Activated CD4-positive, alpha-beta T cell treated with anti-CD3 and anti-CD28 coated beads, Interleukin-2, amount 10 ng/mL, durations not matched to agents 24 days and 14 days (primary cell): ENCODE measurements at regions not wholly inside any gene's neighbourhood (a gene's known extent, or its start where the extent isn't known, plus 50 kb on each side); places are given as distances from the start of the nearest gene placed in this dataset.
"Not testable (repeated sequence)": the region's sequence is repeated elsewhere in the genome, so short reads cannot be mapped to it uniquely, and the experiment has no call there.

Experiments used
- DNase-seq: peaks from one replicate; pipeline ENCODE4 v3.0.0; 2022
- H3K27ac Mint-ChIP-seq: one replicate; pipeline ENCODE4 v1.8.0; 2022; ENCODE audit warnings: mild to moderate bottlenecking, mixed read lengths
- H3K27me3 Mint-ChIP-seq: one replicate; pipeline ENCODE4 v1.8.0; 2022; ENCODE audit warnings: mixed read lengths
- H3K36me3 Mint-ChIP-seq: one replicate; pipeline ENCODE4 v1.8.0; 2022; ENCODE audit warnings: low read depth, mild to moderate bottlenecking, mixed read lengths
- H3K4me1 Mint-ChIP-seq: one replicate; pipeline ENCODE4 v1.8.0; 2021; ENCODE audit warnings: mixed read lengths
- H3K4me3 Mint-ChIP-seq: one replicate; pipeline ENCODE4 v1.8.0; 2022; ENCODE audit warnings: mild to moderate bottlenecking, moderate library complexity, mixed read lengths
- H3K9me3 Mint-ChIP-seq: one replicate; pipeline ENCODE4 v1.8.0; 2021; ENCODE audit warnings: mixed read lengths
- intact Hi-C: fragments of 100-400 bp; cut with micrococcal nuclease; formaldehyde crosslinking; loops from one replicate; pipeline ENCODE4 v1.15.1; 2023

DNA sequence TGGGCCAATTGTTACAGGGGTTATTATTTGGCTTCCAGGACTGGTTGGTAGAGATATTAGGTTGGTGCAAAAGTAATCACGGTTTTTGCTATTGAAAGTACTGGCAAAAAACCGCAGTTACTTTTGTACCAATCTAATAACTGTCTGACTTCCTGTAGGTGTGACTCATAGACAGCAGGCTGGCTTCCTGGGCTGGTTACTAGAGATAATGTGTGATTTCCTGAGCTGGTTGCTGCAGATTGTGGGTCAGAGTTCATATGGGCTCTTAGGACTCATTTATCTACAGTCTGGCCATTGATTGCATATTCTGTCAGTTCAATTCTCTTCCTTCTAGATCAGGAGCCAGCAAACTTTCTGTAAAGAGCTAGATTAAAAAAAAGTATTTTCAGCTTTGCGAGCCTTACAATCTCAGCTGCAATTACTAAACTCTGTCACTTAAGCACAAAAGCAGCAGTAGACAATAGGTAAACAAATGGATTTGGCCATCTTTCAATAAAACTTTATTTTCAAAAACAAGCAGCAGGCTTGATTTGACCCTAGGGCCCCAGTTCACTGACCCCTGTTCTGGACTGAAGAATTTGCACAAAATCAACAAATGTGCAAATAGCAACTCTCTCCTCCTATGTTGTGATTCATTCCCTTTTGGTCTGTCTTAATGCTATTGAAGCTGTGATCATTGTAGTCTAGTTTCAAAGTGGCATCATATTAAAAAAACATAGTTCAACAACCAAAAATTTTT, 50.8 kb upstream of the BOD1L1 start:
- H3K4me3 Mint-ChIP-seq, result no peak overlapping the region
- peaks cover 25% of the 10 kb centered on the region for H3K9me3 Mint-ChIP-seq
- H3K27ac Mint-ChIP-seq, result no peak overlapping the region
- H3K4me1 Mint-ChIP-seq, result no peaks in the 10 kb centered on the region
- DNase-seq, result no peak
- intact Hi-C loops, result no loop called here
- H3K27me3 Mint-ChIP-seq, result no peaks in the 10 kb centered on the region
- H3K36me3 Mint-ChIP-seq, result no peaks in the 10 kb centered on the region

- no peaks in the 10 kb centered on the region for H3K36me3 Mint-ChIP-seq
- H3K4me3 Mint-ChIP-seq, result no peak overlapping the region
- no peak for DNase-seq
- H3K27me3 Mint-ChIP-seq, result no peaks in the 10 kb centered on the region
- H3K27ac Mint-ChIP-seq, result no peak overlapping the region
- H3K4me1 Mint-ChIP-seq, result no peaks in the 10 kb centered on the region
- intact Hi-C loops, result no loop called here
- peaks cover 27% of the 10 kb centered on the region for H3K9me3 Mint-ChIP-seq
These were observed 54.0 kb upstream of the BOD1L1 start for GRCh38 chr4:13681570-13681969.

DNA sequence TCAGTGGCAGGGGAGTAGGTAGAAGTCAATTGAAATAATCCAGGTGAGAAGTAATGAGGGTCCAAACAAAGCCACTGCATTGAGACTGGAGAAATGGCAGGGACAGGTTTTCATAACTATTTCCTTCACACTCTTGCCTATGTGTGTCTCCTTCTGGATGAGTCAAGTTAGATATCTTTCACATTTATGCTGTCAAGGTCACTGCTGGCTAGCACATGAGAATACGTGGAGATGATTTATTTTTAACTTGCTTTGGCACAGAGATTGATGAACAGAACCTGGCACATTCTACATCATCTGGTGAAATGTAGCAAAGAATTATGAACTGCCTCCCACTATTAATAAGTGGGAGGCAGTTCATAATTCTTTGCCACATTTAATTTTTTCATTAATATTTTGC, 66.7 kb upstream of the BOD1L1 start:
- no peaks in the 10 kb centered on the region for H3K4me1 Mint-ChIP-seq
- H3K27ac Mint-ChIP-seq, result no peak overlapping the region
- intact Hi-C loops, result no loop called here
- H3K9me3 Mint-ChIP-seq, result no peaks in the 10 kb centered on the region
- no peaks in the 10 kb centered on the region for H3K27me3 Mint-ChIP-seq
- no peak for DNase-seq
- H3K36me3 Mint-ChIP-seq, result no peaks in the 10 kb centered on the region
- no peak overlapping the region for H3K4me3 Mint-ChIP-seq

DNA sequence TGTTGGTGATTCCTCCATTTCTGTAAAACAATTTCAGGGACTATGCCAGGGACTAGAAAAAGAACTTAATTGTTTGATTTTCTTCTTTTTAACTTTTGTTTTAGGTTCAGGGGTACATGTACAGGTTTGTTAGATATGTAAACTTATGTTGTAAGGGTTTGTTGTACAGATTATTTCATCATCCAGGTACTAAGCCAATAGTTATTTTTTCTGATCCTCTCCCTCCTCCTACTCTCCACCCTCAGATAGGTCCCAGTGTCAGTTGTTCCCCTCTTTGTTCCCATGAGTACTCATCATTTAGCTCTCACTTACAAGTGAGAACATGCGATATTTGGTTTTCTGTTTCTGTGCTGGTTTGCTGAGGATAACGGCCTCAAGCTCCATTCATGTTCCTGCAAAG, 70.8 kb upstream of the BOD1L1 start:
- DNase-seq, result no peak
- Mint-ChIP-seq H3K36me3 (no peaks in the 10 kb centered on the region), H3K27me3 (no peaks in the 10 kb centered on the region), H3K4me1 (no peaks in the 10 kb centered on the region), H3K27ac (no peak overlapping the region), H3K4me3 (no peak overlapping the region), H3K9me3 (no peaks in the 10 kb centered on the region)
- intact Hi-C loops, result no loop called here

DNA sequence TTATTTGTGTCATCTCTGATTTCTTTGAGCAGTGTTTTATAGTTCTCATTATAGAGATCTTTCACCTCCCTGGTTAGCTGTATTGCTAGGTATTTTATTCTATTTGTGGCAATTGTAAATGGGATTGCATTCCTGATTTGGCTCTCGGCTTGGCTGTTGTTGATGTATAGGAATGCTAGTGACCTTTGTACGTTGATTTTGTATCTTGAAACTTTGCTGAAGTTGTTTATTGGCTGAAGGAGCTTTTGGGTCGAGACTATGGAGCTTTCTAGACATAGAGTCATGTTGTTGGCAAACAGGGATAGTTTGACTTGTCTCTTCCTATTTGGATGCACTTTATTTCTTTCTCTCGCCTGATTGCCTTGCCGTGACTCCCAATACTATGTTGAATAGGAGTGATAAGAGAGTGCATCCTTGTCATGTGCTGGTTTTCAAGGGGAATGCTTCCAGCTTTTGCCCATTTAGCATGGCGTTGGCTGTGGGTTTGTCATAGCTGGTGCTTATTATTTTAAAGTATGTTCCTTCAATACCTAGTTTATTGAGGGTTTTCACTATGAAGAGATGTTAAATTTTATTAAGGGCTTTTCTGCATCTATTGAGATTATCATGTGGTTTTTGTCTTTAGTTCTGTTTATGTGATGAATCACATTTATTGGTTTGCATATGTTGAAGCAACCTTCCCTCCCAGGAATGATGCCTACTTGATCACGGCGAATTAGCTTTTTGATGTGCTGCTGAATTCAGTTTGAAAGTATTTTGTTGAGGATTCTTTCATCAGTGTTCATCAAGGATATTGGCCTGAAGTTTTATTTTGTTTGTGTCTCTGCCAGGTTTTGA, 72.7 kb upstream of the BOD1L1 start:
- no peaks in the 10 kb centered on the region for H3K9me3 Mint-ChIP-seq
- no peak overlapping the region for H3K27ac Mint-ChIP-seq
- H3K4me3 Mint-ChIP-seq, result no peak overlapping the region
- no peak for DNase-seq
- H3K4me1 Mint-ChIP-seq, result no peaks in the 10 kb centered on the region
- H3K36me3 Mint-ChIP-seq, result no peaks in the 10 kb centered on the region
- H3K27me3 Mint-ChIP-seq, result no peaks in the 10 kb centered on the region
- intact Hi-C loops, result no loop called here

DNA sequence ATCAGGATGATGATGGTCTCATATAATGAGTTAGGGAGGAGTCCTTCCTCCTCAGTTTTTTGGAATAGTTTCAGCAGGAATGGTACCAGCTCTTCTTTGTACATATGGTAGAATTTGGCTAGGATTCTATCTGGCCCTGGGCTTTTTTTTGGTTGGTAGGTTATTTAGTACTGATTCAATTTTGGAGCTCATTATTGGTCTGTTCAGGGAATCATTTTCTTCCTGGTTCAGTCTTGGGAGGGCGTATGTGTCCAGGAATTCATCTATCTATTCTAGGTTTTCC, 73.3 kb upstream of the BOD1L1 start:
- H3K4me1 Mint-ChIP-seq, H3K27me3 Mint-ChIP-seq, H3K4me3 Mint-ChIP-seq, intact Hi-C loops, H3K27ac Mint-ChIP-seq, DNase-seq, H3K36me3 Mint-ChIP-seq, H3K9me3 Mint-ChIP-seq: not testable (repeated sequence)

DNA sequence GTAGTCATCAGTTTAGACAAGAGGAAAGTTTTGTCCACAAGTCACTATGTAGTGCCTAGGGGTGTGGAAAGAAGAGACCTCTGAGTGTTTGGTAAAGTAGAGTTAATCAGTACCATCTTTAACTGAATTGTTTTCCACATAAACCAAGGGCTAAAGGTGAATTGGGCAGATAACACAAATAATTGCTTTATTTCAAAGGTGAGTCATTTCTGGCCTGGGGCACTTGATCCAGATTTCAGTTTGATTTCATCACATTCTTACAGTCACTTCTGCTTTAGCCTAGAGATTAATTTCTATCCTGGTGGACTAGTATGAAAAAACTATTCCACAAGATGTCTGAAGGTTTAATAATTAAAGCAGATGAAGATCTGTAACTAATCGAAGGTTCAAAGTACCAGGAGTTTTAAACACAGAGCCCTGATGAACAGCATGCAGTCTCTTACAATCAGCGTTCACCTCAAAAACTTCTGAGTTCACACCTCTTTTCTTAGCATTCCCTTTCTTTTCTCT, 74.5 kb upstream of the BOD1L1 start:
- intact Hi-C loops, result no loop called here
- Mint-ChIP-seq H3K36me3 (no peaks in the 10 kb centered on the region), H3K27ac (no peak overlapping the region), H3K4me1 (no peaks in the 10 kb centered on the region), H3K27me3 (no peaks in the 10 kb centered on the region), H3K9me3 (no peaks in the 10 kb centered on the region), H3K4me3 (no peak overlapping the region)
- no peak for DNase-seq

GRCh38 chr4:13703096-13703495, 75.6 kb upstream of the BOD1L1 start:
- no peak for DNase-seq
- Mint-ChIP-seq H3K9me3 (no peaks in the 10 kb centered on the region), H3K36me3 (no peaks in the 10 kb centered on the region), H3K4me3 (no peak overlapping the region), H3K27ac (no peak overlapping the region), H3K4me1 (no peaks in the 10 kb centered on the region), H3K27me3 (no peaks in the 10 kb centered on the region)
- intact Hi-C loops, result no loop called here

DNA sequence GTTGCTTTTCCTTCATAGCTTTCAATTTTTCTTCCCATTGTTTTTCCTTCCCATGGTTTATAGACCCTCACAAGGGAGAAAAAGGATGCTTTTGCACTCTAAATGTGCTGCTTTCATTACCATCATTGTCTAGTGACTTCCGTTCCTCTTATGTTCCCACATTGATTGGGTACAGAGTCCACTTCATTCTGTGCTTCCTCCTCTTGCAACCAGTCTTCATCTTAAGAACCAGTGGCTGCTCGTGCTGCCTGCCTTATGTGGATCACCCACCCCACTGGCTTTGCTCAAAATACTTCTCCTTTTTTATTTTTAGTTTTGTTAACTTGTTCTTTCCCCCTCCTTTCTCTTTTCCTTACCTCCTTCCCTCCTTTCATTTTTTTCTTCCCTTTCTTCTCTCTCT, 76.5 kb upstream of the BOD1L1 start:
- intact Hi-C loops, result no loop called here
- H3K4me1 Mint-ChIP-seq, result no peaks in the 10 kb centered on the region
- H3K36me3 Mint-ChIP-seq, result no peaks in the 10 kb centered on the region
- H3K27ac Mint-ChIP-seq, result no peak overlapping the region
- no peaks in the 10 kb centered on the region for H3K9me3 Mint-ChIP-seq
- no peaks in the 10 kb centered on the region for H3K27me3 Mint-ChIP-seq
- DNase-seq, result no peak
- H3K4me3 Mint-ChIP-seq, result no peak overlapping the region

- intact Hi-C loops, result no loop called here
- Mint-ChIP-seq H3K36me3 (no peaks in the 10 kb centered on the region), H3K9me3 (no peaks in the 10 kb centered on the region), H3K27ac (no peak overlapping the region), H3K4me1 (no peaks in the 10 kb centered on the region), H3K4me3 (no peak overlapping the region), H3K27me3 (no peaks in the 10 kb centered on the region)
- DNase-seq, result no peak
These were observed 77.2 kb upstream of the BOD1L1 start for GRCh38 chr4:13704761-13705160.

- intact Hi-C loops, result no loop called here
- no peak overlapping the region for H3K4me3 Mint-ChIP-seq
- DNase-seq, result no peak
- H3K36me3 Mint-ChIP-seq, result no peaks in the 10 kb centered on the region
- H3K27me3 Mint-ChIP-seq, result no peaks in the 10 kb centered on the region
- no peak overlapping the region for H3K27ac Mint-ChIP-seq
- no peaks in the 10 kb centered on the region for H3K9me3 Mint-ChIP-seq
- no peaks in the 10 kb centered on the region for H3K4me1 Mint-ChIP-seq
These were observed 78.1 kb upstream of the BOD1L1 start for GRCh38 chr4:13705521-13706041.

- Mint-ChIP-seq H3K36me3 (no peaks in the 10 kb centered on the region), H3K4me1 (no peaks in the 10 kb centered on the region), H3K9me3 (no peaks in the 10 kb centered on the region), H3K27ac (no peak overlapping the region), H3K4me3 (no peak overlapping the region), H3K27me3 (no peaks in the 10 kb centered on the region)
- DNase-seq, result no peak
- intact Hi-C loops, result no loop called here
These were observed 78.6 kb upstream of the BOD1L1 start for GRCh38 chr4:13706120-13706519.

GRCh38 chr4:13706716-13707115, 79.2 kb upstream of the BOD1L1 start:
- no peaks in the 10 kb centered on the region for H3K27me3 Mint-ChIP-seq
- no peak overlapping the region for H3K4me3 Mint-ChIP-seq
- intact Hi-C loops, result no loop called here
- DNase-seq, result no peak
- no peak overlapping the region for H3K27ac Mint-ChIP-seq
- H3K9me3 Mint-ChIP-seq, result no peaks in the 10 kb centered on the region
- H3K36me3 Mint-ChIP-seq, result no peaks in the 10 kb centered on the region
- H3K4me1 Mint-ChIP-seq, result no peaks in the 10 kb centered on the region

DNA sequence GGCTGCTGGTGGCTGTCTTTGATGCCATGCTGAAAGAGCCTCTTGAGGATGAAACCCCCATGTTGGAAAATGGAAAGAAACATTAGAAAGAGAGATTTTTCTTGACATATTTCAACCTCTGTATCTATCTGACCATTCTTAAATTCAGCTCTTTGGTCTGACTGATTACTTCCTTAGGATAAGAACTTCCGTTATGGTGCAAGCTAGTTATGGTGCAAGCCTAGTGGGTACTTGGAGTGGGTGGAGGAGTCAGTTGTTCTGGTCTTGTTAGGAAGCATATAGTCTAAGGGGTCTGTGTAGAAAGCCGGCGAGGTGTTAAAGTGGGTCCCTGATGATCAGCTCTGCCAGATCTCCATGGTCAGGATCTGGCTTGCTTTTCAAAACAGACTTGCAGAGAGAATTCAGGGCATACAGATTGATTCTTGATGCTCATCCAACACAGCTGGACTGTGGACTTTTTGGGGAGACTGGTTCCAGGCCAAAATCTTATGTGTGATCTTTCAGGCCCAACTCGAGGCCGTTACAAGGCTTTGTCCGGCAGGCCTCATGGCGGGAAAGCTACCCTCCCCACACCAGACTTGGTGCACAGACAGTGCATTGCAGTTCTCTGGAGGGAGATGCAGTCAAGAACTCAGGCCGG, 82.8 kb upstream of the BOD1L1 start:
- Mint-ChIP-seq H3K27ac (no peak overlapping the region), H3K36me3 (no peaks in the 10 kb centered on the region), H3K27me3 (no peaks in the 10 kb centered on the region), H3K4me1 (no peaks in the 10 kb centered on the region), H3K9me3 (no peaks in the 10 kb centered on the region), H3K4me3 (no peak overlapping the region)
- DNase-seq, result no peak
- intact Hi-C loops, result no loop called here
